ENCODE measurements at regions not wholly inside any gene's neighbourhood (a gene's known extent, or its start where the extent isn't known, plus 50 kb on each side); places are given as distances from the start of the nearest gene placed in this dataset.

GRCh38 chr4:100926039-100926717 lies 408.4 kb upstream of the EMCN start:
- TF ChIP-seq JUN (IDR thresholded peaks at IDR 0.05; ENCODE audit: borderline replicate concordance, insufficient read depth, insufficient read length, low read depth) (no peak), CTCF (IDR thresholded peaks at IDR 0.05; ENCODE audit: extremely low read depth in 1 of 2, insufficient read depth in 1 of 2, low read depth in 1 of 2, low read length in 2 of 2) (no peak), POLR2A (IDR thresholded peaks at IDR 0.05; ENCODE audit: low read depth, low read length) (no peak), POLR2AphosphoS5 (IDR thresholded peaks at IDR 0.05; ENCODE audit: insufficient read depth, low read depth, low read length) (no peak), MYC (IDR thresholded peaks at IDR 0.05; ENCODE audit: low read depth, low read length) (no peak)
- TF ChIP-seq, protein P1, sequence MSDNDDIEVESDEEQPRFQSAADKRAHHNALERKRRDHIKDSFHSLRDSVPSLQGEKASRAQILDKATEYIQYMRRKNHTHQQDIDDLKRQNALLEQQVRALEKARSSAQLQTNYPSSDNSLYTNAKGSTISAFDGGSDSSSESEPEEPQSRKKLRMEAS (IDR thresholded peaks at IDR 0.05; ENCODE audit: insufficient read depth, insufficient read length), result no peak

Data from endothelial cell of umbilical vein (primary cell).